HG03196 (cell line): ENCODE measurements at regions not wholly inside any gene's neighbourhood (a gene's known extent, or its start where the extent isn't known, plus 50 kb on each side); places are given as distances from the start of the nearest gene placed in this dataset.
"Not testable (repeated sequence)": the region's sequence is repeated elsewhere in the genome, so short reads cannot be mapped to it uniquely, and the experiment has no call there.

Source experiments
- ATAC-seq: cut with Tn5 transposase; IDR thresholded peaks from one replicate; pipeline ENCODE4 v1.9.1; 2021; ENCODE audit not compliant: unreplicated experiment

GRCh38 chr18:8989017-8989416, 113.5 kb upstream of the NDUFV2 start:
- ATAC-seq, result no peak

- no peak for ATAC-seq
Measured at GRCh38 chr18:8989855-8990254, 112.6 kb upstream of the NDUFV2 start.

GRCh38 chr18:8990276-8991031, 112.0 kb upstream of the NDUFV2 start:
- no peak for ATAC-seq

- no peak for ATAC-seq
Measured at GRCh38 chr18:8991155-8991554, 111.3 kb upstream of the NDUFV2 start.

GRCh38 chr18:8992500-8992899, 110.0 kb upstream of the NDUFV2 start:
- ATAC-seq, result not testable (repeated sequence)

GRCh38 chr18:8994603-8995002, 107.9 kb upstream of the NDUFV2 start:
- ATAC-seq, result no peak

GRCh38 chr18:8995096-8995495, 107.4 kb upstream of the NDUFV2 start:
- ATAC-seq, result no peak

GRCh38 chr18:8996771-8997432, 105.6 kb upstream of the NDUFV2 start:
- ATAC-seq, result no peak

GRCh38 chr18:8997634-8998033, 104.9 kb upstream of the NDUFV2 start:
- no peak for ATAC-seq

- no peak for ATAC-seq
Measured at GRCh38 chr18:8998481-8999217, 103.8 kb upstream of the NDUFV2 start.

- no peak for ATAC-seq
Measured at GRCh38 chr18:8999872-9000271, 102.6 kb upstream of the NDUFV2 start.

GRCh38 chr18:9000733-9001132, 101.8 kb upstream of the NDUFV2 start:
- ATAC-seq, result no peak

- no peak for ATAC-seq
Measured at GRCh38 chr18:9001209-9001608, 101.3 kb upstream of the NDUFV2 start.

- no peak for ATAC-seq
Measured at GRCh38 chr18:9003406-9004100, 98.9 kb upstream of the NDUFV2 start.

- not testable (repeated sequence) for ATAC-seq
Measured at GRCh38 chr18:9004308-9004707, 98.2 kb upstream of the NDUFV2 start.

- not testable (repeated sequence) for ATAC-seq
Measured at GRCh38 chr18:9007700-9008099, 94.8 kb upstream of the NDUFV2 start.

GRCh38 chr18:9008200-9008708, 94.2 kb upstream of the NDUFV2 start:
- no peak for ATAC-seq

- ATAC-seq, result no peak
Measured at GRCh38 chr18:9008709-9009635, 93.5 kb upstream of the NDUFV2 start.

GRCh38 chr18:9009703-9010488, 92.6 kb upstream of the NDUFV2 start:
- ATAC-seq, result no peak
